Cardiac muscle cell (in vitro differentiated cells and primary cell): ENCODE measurements at regions not wholly inside any gene's neighbourhood (a gene's known extent, or its start where the extent isn't known, plus 50 kb on each side); places are given as distances from the start of the nearest gene placed in this dataset.
A peak's percentile ranks its signal among the peaks of the same experiment; 100 is the strongest.
"Not testable (repeated sequence)": the region's sequence is repeated elsewhere in the genome, so short reads cannot be mapped to it uniquely, and the experiment has no call there.

Source experiments
- DNase-seq, 2 donors: peaks; one replicate each; pipeline versions ENCODE4 v3.0.0 to v3.0.0-alpha.2; 2010 to 2017; ENCODE audit warnings: low read depth in 1 of 2, low spot score in 1 of 2
- H3K27ac ChIP-seq: fragments of 200-600 bp; sonication (generic); 2 replicates; pipeline ENCODE4 v1.5.1; 2016
- H3K27me3 ChIP-seq: fragments of 200-600 bp; sonication (generic); 2 replicates; pipeline ENCODE4 v1.6.0; 2016; ENCODE audit warnings: control low read depth
- H3K36me3 ChIP-seq: fragments of 200-600 bp; sonication (generic); 2 replicates; pipeline ENCODE4 v1.5.1; 2016; ENCODE audit warnings: control low read depth
- H3K4me1 ChIP-seq: fragments of 200-600 bp; sonication (generic); 2 replicates; pipeline ENCODE4 v1.8.1; 2017; ENCODE audit warnings: low read depth, mild to moderate bottlenecking, mixed run types
- H3K4me3 ChIP-seq: fragments of 200-600 bp; sonication (generic); 2 replicates; pipeline ENCODE4 v1.5.1; 2016; ENCODE audit warnings: mild to moderate bottlenecking
- H3K9me3 ChIP-seq: fragments of 200-600 bp; sonication (generic); 2 replicates; pipeline ENCODE4 v1.5.1; 2017; ENCODE audit warnings: low read depth, mild to moderate bottlenecking, control low read depth
- TF ChIP-seq, protein P1 (sequence below): IDR thresholded peaks from 2 replicates; pipeline ENCODE4 v1.5.1; 2012; ENCODE audit warnings: low read depth, mild to moderate bottlenecking, low read length

DNA sequence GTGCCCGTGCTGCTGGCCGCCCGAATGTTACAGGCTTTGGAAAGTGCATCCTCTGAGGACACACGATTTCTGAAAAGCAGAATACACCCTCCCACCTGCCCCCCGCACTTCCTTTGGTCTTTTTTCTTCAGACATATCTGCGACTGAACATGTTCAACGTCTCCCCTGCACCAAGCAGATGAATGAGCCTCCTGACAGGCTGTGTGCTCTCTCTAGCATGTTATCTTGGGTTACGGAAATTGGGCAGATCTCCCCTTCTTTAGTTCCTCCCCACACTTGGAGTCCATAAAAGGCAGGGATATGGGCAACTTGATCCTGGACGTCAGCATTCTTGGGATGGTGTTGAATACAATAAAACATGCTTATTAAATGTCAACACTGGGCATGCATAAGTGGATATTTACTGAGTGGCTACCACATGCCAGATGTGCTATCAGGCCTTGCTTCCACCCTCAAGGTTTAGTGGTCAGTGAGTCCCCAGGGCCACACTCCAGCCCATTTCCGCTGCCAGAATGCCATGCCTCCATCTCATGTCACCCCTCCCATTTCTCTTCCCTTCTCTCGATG is 130.4 kb downstream of the TRIM43 start:
- no peak overlapping the region for H3K4me3 ChIP-seq
- H3K27me3 ChIP-seq, result no peaks in the 10 kb centered on the region
- DNase-seq, result no peak
- TF ChIP-seq, protein P1, sequence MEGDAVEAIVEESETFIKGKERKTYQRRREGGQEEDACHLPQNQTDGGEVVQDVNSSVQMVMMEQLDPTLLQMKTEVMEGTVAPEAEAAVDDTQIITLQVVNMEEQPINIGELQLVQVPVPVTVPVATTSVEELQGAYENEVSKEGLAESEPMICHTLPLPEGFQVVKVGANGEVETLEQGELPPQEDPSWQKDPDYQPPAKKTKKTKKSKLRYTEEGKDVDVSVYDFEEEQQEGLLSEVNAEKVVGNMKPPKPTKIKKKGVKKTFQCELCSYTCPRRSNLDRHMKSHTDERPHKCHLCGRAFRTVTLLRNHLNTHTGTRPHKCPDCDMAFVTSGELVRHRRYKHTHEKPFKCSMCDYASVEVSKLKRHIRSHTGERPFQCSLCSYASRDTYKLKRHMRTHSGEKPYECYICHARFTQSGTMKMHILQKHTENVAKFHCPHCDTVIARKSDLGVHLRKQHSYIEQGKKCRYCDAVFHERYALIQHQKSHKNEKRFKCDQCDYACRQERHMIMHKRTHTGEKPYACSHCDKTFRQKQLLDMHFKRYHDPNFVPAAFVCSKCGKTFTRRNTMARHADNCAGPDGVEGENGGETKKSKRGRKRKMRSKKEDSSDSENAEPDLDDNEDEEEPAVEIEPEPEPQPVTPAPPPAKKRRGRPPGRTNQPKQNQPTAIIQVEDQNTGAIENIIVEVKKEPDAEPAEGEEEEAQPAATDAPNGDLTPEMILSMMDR, result no peak
- no peaks in the 10 kb centered on the region for H3K36me3 ChIP-seq
- no peaks in the 10 kb centered on the region for H3K4me1 ChIP-seq
- H3K9me3 ChIP-seq, result no peaks in the 10 kb centered on the region
- H3K27ac ChIP-seq, result no peak overlapping the region

DNA sequence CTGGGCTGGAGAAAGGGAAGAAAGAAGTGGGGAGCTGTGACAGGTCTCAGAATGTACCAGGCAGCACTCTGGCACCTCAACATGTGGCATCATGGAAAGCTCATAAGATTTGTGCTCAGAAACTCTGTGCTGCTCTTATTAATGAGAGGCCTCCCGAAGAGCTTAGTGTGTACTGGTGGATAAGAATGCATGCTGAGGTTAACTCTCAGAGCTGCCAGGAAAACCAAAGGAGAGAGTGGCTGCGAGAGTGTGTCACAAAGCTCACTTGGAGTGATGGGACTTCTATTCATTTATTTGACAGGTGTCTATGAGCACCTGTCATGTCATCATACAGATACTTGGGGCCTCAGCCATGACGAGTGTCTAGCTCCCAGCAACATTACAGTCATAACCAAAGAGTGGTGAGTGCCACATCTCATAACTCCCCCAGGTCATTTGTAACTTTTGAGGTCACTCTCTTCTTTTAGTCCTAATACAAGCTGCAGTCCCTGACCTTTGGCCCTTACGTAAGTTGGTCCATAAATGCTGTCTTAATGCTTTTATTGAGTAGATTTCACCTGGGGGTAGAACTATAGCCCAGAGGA is 131.9 kb downstream of the TRIM43 start:
- DNase-seq, H3K4me3 ChIP-seq, H3K4me1 ChIP-seq, H3K27ac ChIP-seq, H3K9me3 ChIP-seq, H3K27me3 ChIP-seq, H3K36me3 ChIP-seq: not testable (repeated sequence)

DNA sequence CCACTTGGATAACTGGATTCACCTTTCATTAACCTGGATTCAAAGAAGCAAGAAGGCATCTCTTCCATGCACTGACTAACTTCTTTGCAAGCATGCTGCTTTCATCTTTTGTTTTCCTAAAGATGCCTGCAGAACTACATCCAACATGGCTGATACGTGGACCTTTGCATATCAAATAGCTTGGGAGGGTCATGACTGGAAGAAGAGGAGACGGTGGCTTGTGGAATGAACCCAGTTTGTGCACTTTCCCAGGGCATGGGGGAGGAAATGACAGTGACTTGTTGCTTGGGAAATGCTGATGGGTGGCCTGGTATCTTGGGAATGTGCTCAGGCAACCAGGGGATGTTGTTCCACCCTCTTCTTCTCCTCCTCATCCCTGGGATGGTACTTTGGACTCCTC is 133.4 kb downstream of the TRIM43 start:
- not testable (repeated sequence) for H3K36me3 ChIP-seq

DNA sequence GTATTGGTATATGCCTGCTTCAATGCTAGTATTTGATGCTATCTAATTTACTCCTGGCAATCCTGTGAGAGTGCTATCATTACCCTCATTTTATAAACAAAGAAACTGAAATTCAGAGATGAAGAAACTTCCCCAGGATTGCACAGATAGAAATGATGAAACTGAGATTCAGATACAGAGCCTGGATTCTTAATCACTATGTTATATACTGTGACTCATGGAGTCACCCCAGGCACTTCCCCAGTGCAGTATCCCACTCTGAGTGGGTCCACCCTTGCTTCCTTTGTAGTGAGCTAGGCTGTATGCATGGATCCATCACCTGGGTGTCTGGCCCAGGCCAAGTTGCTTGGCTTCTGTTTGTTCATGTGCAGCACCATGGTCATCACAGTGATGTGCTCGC is 133.9 kb downstream of the TRIM43 start:
- H3K27ac ChIP-seq, H3K36me3 ChIP-seq, H3K4me1 ChIP-seq, H3K9me3 ChIP-seq, H3K27me3 ChIP-seq, H3K4me3 ChIP-seq: not testable (repeated sequence)
- DNase-seq, result peak in 1 of 2 donors; percentile 10

More for the DNA sequence above, 133.4 kb downstream of the TRIM43 start:
- not testable (repeated sequence) for H3K4me3 ChIP-seq, H3K27me3 ChIP-seq, H3K9me3 ChIP-seq, H3K4me1 ChIP-seq, H3K27ac ChIP-seq, DNase-seq

DNA sequence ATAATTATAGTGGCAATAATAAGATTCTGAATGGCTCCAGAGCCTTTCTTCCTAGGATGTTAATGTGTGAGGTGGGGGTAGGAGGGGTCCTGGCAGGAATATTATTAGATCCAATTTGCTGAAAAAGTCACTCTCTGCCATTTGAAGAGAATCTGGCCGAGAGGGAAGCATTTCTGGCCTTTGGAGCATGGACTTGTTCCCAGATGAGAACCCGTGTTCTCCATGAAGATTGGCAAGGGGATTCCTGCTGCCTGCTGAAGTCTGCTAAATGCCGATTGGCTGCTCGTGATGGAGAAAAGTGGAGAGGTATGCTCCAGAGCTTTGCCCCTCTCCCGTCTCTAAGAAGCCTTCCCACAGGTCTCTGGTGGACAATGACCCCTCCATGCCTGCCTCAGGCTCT is 135.6 kb downstream of the TRIM43 start:
- H3K4me1 ChIP-seq, H3K9me3 ChIP-seq, H3K36me3 ChIP-seq, H3K27me3 ChIP-seq, DNase-seq, H3K27ac ChIP-seq, H3K4me3 ChIP-seq: not testable (repeated sequence)

DNA sequence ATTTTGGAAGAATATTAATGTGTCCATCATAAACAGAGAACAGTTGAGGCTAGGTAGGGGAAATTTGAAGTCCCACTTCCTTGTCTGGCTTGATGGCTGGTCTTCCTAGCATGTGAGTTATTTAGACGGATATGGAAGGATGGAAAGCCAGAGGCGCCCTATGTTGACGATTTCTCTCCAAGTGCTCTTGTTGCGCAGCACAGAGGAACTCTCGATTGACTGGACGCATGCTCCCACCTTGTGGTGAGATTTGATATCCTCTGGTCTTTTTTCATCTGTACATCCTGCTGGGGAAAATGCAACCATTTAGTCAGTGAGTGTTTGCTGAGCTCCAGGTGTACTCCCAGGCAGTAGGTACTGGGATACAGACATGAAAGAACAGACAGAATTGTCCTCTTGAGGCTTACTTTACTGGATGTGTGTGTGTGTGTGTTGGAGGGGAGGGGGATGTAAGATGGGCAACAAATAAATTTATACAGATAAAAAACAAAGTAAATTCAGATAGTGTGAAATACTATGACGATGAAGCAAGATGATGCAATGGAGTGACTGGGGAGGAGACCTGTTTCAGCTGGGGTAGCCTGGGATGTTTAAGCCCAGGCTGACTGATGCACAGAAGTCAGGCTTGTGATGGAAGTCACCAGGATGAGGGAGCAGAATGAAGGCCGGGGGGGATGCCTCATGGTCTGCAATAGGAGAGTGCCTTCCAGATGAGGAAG is 137.2 kb downstream of the TRIM43 start:
- H3K4me1 ChIP-seq, result no peaks in the 10 kb centered on the region
- H3K27me3 ChIP-seq, result no peaks in the 10 kb centered on the region
- H3K27ac ChIP-seq, result no peak overlapping the region
- peak; percentile 78 to 92 for DNase-seq
- H3K36me3 ChIP-seq, result no peaks in the 10 kb centered on the region
- H3K9me3 ChIP-seq, result no peaks in the 10 kb centered on the region
- TF ChIP-seq, protein P1, result peak; percentile 62
- no peak overlapping the region for H3K4me3 ChIP-seq

DNA sequence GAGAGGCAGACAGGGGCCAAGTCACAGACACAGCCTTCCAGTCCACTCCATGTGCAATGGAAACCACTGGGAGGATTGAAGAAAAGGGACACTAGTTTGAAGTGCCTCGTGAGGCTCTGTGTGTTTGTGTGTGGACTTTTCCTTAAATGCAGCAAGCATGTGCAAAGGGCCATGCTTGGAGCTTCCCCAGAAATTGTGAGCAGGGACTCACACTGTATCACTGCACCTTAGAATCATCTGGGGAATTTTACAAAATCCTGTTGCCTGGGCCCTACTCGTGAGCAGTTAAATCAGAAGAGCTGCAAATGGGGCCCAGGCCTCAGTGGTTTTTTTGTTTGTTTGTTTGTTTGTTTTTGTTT is 137.8 kb downstream of the TRIM43 start:
- H3K27ac ChIP-seq, result no peak overlapping the region
- no peak for DNase-seq
- H3K27me3 ChIP-seq, result no peaks in the 10 kb centered on the region
- no peak overlapping the region for H3K4me3 ChIP-seq
- H3K9me3 ChIP-seq, result no peaks in the 10 kb centered on the region
- TF ChIP-seq, protein P1, result no peak
- H3K4me1 ChIP-seq, result no peaks in the 10 kb centered on the region
- no peaks in the 10 kb centered on the region for H3K36me3 ChIP-seq
